BLaER1 (cell line): ENCODE measurements at regions not wholly inside any gene's neighbourhood (a gene's known extent, or its start where the extent isn't known, plus 50 kb on each side); places are given as distances from the start of the nearest gene placed in this dataset.

Experiments
- H3K27ac ChIP-seq: shearing (Covaris generic); formaldehyde crosslinking; 2 replicates; pipeline ENCODE4 v1.8.1; 2022
- H3K27me3 ChIP-seq: shearing (Covaris generic); formaldehyde crosslinking; 2 replicates; pipeline ENCODE4 v1.8.1; 2022
- H3K36me3 ChIP-seq: shearing (Covaris generic); formaldehyde crosslinking; 2 replicates; pipeline ENCODE4 v1.8.1; 2022
- H3K4me1 ChIP-seq: shearing (Covaris generic); formaldehyde crosslinking; 2 replicates; pipeline ENCODE4 v1.8.1; 2022
- H3K4me2 ChIP-seq: shearing (Covaris generic); formaldehyde crosslinking; 2 replicates; pipeline ENCODE4 v1.8.1; 2022
- H3K4me3 ChIP-seq: shearing (Covaris generic); formaldehyde crosslinking; 2 replicates; pipeline ENCODE4 v1.8.1; 2022
- H3K9ac ChIP-seq: shearing (Covaris generic); formaldehyde crosslinking; 2 replicates; pipeline ENCODE4 v1.8.1; 2022
- H3K9me3 ChIP-seq: shearing (Covaris generic); formaldehyde crosslinking; 2 replicates; pipeline ENCODE4 v1.8.1; 2022
- H4K20me1 ChIP-seq: shearing (Covaris generic); formaldehyde crosslinking; 2 replicates; pipeline ENCODE4 v1.8.1; 2022
- Cebpa-rat ChIP-seq: shearing (Covaris generic); IDR thresholded peaks from 2 replicates; pipeline ENCODE4 v1.8.1; 2022

GRCh38 chr6:105753207-105753606, 332.9 kb upstream of the PRDM1 start:
- no peak for TF ChIP-seq Cebpa-rat

DNA sequence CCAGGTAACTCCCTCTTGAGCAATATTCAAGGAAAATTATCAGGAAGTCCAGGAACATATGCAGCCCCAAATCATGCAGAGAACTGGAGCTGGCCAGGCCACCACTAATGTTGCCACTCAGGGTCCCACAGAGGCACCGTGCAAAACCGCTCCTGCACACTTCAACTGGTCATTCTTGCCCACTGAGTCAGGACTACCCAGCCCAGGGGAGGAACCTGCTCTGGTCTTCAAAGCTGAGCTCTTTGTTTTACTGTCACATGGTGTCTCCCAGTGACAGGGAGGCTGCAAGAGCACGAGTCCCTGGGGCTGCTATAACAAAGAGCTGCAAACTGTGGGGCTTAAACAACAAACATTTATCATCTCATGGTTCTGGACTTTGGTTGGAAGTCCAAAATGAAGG, 336.0 kb upstream of the PRDM1 start:
- no peak overlapping the region for H3K4me2 ChIP-seq
- TF ChIP-seq Cebpa-rat = no peak
- no peak overlapping the region for H3K4me3 ChIP-seq
- no peaks in the 10 kb centered on the region for H3K27me3 ChIP-seq
- H3K4me1 ChIP-seq = peaks cover 30% of the 10 kb centered on the region
- no peak overlapping the region for H3K27ac ChIP-seq
- no peaks in the 10 kb centered on the region for H3K36me3 ChIP-seq
- H3K9ac ChIP-seq = no peak overlapping the region
- H3K9me3 ChIP-seq = peaks cover 3% of the 10 kb centered on the region; the same call in 1 of the 2 replicates
- no peaks in the 10 kb centered on the region for H4K20me1 ChIP-seq

More at GRCh38 chr6:105753207-105753606, 332.9 kb upstream of the PRDM1 start:
- Histone ChIP-seq H3K27ac (no peak overlapping the region), H3K4me2 (no peak overlapping the region), H4K20me1 (no peaks in the 10 kb centered on the region), H3K27me3 (no peaks in the 10 kb centered on the region), H3K9ac (no peak overlapping the region), H3K9me3 (peaks cover 3% of the 10 kb centered on the region; the same call in 1 of the 2 replicates), H3K4me3 (no peak overlapping the region), H3K4me1 (peaks cover 16% of the 10 kb centered on the region), H3K36me3 (no peaks in the 10 kb centered on the region)

- no peaks in the 10 kb centered on the region for H3K27me3 ChIP-seq
- H3K4me1 ChIP-seq = peaks cover 43% of the 10 kb centered on the region
- H3K4me3 ChIP-seq = no peak overlapping the region
- H3K27ac ChIP-seq = no peak overlapping the region
- no peaks in the 10 kb centered on the region for H4K20me1 ChIP-seq
- H3K4me2 ChIP-seq = peak overlapping the region; percentile 22; the same call in 1 of the 2 replicates
- TF ChIP-seq Cebpa-rat = no peak
- no peak overlapping the region for H3K9ac ChIP-seq
- peaks cover 3% of the 10 kb centered on the region; the same call in 1 of the 2 replicates for H3K9me3 ChIP-seq
- H3K36me3 ChIP-seq = no peaks in the 10 kb centered on the region
Measured at GRCh38 chr6:105748737-105749161, 337.4 kb upstream of the PRDM1 start.

GRCh38 chr6:105747823-105748405, 338.2 kb upstream of the PRDM1 start:
- Histone ChIP-seq H3K9ac (no peak overlapping the region), H4K20me1 (no peaks in the 10 kb centered on the region), H3K4me1 (peaks cover 48% of the 10 kb centered on the region), H3K4me3 (no peak overlapping the region), H3K27me3 (no peaks in the 10 kb centered on the region), H3K4me2 (no peak overlapping the region), H3K36me3 (no peaks in the 10 kb centered on the region), H3K9me3 (peaks cover 3% of the 10 kb centered on the region; the same call in 1 of the 2 replicates), H3K27ac (no peak overlapping the region)
- no peak for TF ChIP-seq Cebpa-rat

DNA sequence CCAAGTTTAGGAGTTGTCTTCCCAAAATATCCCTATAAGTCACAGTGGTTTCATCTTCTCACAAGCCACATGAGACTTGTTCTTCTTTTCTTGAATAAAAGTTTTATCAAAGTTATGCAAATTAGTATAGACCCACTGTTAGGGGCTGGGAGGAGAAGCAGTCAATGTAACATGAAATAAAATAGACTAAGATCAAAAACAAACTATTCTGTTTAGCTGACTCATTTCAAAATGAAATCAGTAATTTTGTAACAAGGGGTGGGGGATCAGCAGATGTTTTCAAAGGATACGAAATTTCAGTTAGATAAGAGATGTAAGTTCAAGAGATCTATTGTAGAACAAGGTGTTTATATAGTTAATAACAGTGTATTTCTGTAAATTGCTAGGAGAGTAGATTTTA, 339.6 kb upstream of the PRDM1 start:
- Histone ChIP-seq H3K4me2 (peak overlapping the region; percentile 45), H3K4me3 (no peak overlapping the region), H3K36me3 (no peaks in the 10 kb centered on the region), H3K9ac (no peak overlapping the region), H3K27me3 (no peaks in the 10 kb centered on the region), H3K4me1 (peaks cover 60% of the 10 kb centered on the region), H3K27ac (no peak overlapping the region), H4K20me1 (no peaks in the 10 kb centered on the region), H3K9me3 (no peaks in the 10 kb centered on the region)
- no peak for TF ChIP-seq Cebpa-rat

DNA sequence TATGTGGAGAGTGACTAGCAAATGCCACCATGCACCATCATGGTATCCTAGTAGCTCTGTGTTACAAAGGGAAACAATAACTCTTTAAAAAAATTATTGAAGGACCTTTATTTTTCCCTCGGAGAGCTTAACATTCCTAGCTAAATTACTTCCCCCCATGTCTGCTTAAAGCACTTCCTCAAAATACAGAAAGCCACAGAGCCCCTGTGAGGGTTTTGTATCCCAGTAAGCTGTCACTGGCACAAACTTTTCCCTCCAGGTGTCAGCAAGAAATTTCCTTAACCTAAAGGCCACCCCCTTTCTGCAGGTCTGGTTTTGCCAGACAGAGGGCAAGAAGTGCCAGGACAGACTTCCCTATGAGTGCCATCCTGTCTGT, 340.0 kb upstream of the PRDM1 start:
- Histone ChIP-seq H3K4me2 (peak overlapping the region; percentile 45), H3K36me3 (no peaks in the 10 kb centered on the region), H3K4me3 (no peak overlapping the region), H3K4me1 (peaks cover 64% of the 10 kb centered on the region), H3K9me3 (no peaks in the 10 kb centered on the region), H3K27ac (no peak overlapping the region), H4K20me1 (no peaks in the 10 kb centered on the region), H3K27me3 (no peaks in the 10 kb centered on the region), H3K9ac (no peak overlapping the region)
- TF ChIP-seq Cebpa-rat = no peak

- Histone ChIP-seq H3K4me2 (peak overlapping the region; percentile 45), H3K36me3 (no peaks in the 10 kb centered on the region), H3K27me3 (no peaks in the 10 kb centered on the region), H3K9ac (no peak overlapping the region), H3K4me1 (peaks cover 70% of the 10 kb centered on the region), H3K9me3 (no peaks in the 10 kb centered on the region), H3K4me3 (no peak overlapping the region), H4K20me1 (no peaks in the 10 kb centered on the region), H3K27ac (no peak overlapping the region)
- TF ChIP-seq Cebpa-rat = no peak
Measured at GRCh38 chr6:105745464-105746129, 340.5 kb upstream of the PRDM1 start.

- Histone ChIP-seq H3K9ac (no peak overlapping the region), H3K9me3 (no peaks in the 10 kb centered on the region), H3K27me3 (no peaks in the 10 kb centered on the region), H3K4me3 (no peak overlapping the region), H3K27ac (no peak overlapping the region), H3K4me2 (0 out of 2 replicates have a peak overlapping the region, but pooled peaks have one; percentile 30), H3K36me3 (no peaks in the 10 kb centered on the region), H3K4me1 (peaks cover 77% of the 10 kb centered on the region), H4K20me1 (no peaks in the 10 kb centered on the region)
- no peak for TF ChIP-seq Cebpa-rat
Measured at GRCh38 chr6:105744815-105745214, 341.3 kb upstream of the PRDM1 start.

- no peaks in the 10 kb centered on the region for H3K36me3 ChIP-seq
- H3K4me2 ChIP-seq = peak overlapping the region; percentile 77
- peak overlapping the region; percentile 11; the same call in 1 of the 2 replicates for H3K4me3 ChIP-seq
- no peak for TF ChIP-seq Cebpa-rat
- H3K4me1 ChIP-seq = peaks cover 59% of the 10 kb centered on the region
- no peaks in the 10 kb centered on the region for H4K20me1 ChIP-seq
- peak overlapping the region; percentile 58 for H3K27ac ChIP-seq
- peaks cover 6% of the 10 kb centered on the region; the same call in 1 of the 2 replicates for H3K9me3 ChIP-seq
- no peaks in the 10 kb centered on the region for H3K27me3 ChIP-seq
- H3K9ac ChIP-seq = no peak overlapping the region
Measured at GRCh38 chr6:105740946-105741645, 338.2 kb upstream of the PREP start.

GRCh38 chr6:105739764-105740163, 336.9 kb upstream of the PREP start:
- H3K4me3 ChIP-seq = no peak overlapping the region

More at GRCh38 chr6:105739764-105740163, 336.9 kb upstream of the PREP start:
- TF ChIP-seq Cebpa-rat = no peak
- Histone ChIP-seq H3K9me3 (peaks cover 10% of the 10 kb centered on the region; the same call in 1 of the 2 replicates), H3K4me1 (peaks cover 51% of the 10 kb centered on the region), H3K36me3 (no peaks in the 10 kb centered on the region), H4K20me1 (no peaks in the 10 kb centered on the region), H3K9ac (no peak overlapping the region), H3K27ac (peak overlapping the region; percentile 58; the same call in 1 of the 2 replicates), H3K27me3 (no peaks in the 10 kb centered on the region), H3K4me2 (peak overlapping the region; percentile 77)
